ENCODE measurements at regions not wholly inside any gene's neighbourhood (a gene's known extent, or its start where the extent isn't known, plus 50 kb on each side); places are given as distances from the start of the nearest gene placed in this dataset.
"Not testable (repeated sequence)": the region's sequence is repeated elsewhere in the genome, so short reads cannot be mapped to it uniquely, and the experiment has no call there.

GRCh38 chr1:38670544-38671122 lies 188.9 kb downstream of the RRAGC start:
- no peak for DNase-seq (ENCODE audit: low spot score)

GRCh38 chr1:38667626-38668025 lies 191.9 kb downstream of the RRAGC start:
- no peak for DNase-seq (ENCODE audit: low spot score)

DNA sequence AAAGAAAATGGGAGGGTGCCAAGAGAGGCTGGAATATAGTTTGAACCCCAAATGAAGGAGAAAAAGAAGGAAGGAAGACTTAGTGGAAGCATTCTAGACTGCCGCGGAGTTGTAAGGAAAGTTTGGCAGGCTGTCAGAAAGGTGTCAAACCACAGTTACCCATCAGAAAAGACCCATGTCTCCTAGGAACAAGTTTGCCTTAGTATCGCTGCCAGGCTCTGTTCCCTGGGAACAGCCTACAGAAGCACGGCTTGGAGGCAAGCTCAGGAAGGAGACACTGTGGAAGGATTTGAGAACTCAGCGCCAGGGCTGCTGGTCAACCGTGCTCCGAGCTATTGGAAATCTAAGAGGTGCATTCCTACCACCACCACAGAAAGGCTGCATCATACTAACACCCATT lies 197.4 kb downstream of the RRAGC start:
- no peak for DNase-seq (ENCODE audit: low spot score)

DNA sequence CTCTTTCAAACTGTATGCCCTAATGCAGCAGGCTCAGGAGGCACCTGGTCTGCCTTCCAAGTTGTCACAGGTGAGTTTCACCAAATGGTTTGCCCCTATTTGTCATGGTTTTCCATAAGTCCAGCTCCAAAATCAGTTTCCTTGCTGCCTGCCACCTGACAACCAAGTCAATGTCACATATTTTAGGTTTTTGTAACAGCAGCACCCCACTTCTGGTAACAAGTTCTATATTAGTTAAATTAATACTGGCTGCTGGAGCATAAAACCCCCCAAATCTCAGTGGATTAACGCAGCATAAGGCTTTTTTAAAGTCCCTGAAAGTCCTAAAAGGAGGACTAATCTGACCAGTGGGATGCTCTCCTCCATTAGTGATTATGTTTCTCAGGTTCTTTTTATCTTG lies 200.7 kb downstream of the RRAGC start:
- DNase-seq (ENCODE audit: low spot score): no peak

GRCh38 chr1:38657873-38658272 lies 201.7 kb downstream of the RRAGC start:
- DNase-seq (ENCODE audit: low spot score): no peak

DNA sequence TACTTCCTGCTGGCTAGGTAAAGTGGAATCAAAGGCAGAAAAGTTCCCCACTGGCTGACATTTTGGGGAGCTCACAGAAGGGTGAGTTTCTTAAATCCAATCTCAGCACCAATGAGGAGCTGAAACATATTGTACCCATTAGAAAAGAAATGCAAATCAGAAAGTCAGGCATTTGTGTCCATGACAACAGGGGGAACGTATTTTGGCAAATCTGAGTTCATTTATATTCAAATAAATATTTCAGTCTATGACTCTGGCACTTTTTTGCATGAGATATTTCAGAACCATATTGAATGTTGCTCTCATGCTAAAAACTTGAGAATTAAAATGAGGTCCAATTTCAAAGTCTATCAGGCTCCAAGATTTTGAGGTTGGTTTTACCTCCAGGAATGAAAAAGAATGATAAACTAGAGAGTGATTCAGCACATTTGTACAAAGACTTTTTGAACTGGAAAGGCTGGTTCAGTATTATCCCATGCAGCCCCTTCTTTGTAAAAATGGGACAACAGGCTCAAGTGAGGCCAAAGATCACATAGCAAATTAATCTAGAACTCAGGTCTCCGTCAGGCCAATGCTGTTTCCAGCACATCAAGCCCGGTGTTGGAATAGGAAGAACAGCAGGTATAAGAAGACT lies 202.2 kb downstream of the RRAGC start:
- DNase-seq (ENCODE audit: low spot score): no peak

DNA sequence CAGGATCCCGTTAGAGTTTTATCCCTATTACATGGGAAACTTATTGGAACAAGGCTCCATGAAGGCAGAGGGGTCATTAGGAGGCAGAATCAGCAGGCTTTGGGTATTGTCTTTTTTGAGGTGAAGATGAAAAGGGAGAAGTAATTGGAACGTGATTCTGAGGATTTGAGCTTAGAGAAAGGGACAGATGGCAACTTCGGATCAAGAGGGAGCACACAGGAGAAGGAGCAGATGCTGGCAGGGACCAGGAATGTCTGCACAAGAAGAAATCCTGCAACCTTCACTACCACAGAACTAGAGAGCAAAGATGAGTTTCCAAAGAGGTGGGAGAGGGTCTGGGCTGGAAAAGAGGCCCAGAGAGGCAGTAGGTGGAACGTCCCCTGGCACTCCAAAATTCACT lies 202.8 kb downstream of the RRAGC start:
- DNase-seq (ENCODE audit: low spot score): no peak

DNA sequence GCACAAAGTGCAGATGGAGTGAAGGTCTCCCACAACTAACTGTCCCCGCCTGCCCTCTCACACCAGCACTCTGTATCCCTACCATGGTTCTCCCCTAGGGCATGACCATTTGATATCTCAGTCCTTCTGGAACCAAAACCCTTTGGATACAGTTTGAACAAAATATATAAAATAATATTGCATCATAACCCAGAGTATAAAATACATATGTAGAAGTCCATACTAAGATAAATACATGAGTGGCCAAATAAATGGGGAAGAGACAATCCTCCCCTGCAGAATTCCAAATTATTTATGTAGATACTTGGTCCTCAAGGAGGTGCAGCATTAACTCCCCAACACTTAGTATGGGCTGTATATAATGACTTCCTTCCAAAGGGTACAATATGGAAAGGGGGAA lies 207.4 kb downstream of the RRAGC start:
- no peak for DNase-seq (ENCODE audit: low spot score)

GRCh38 chr1:38651669-38652068 lies 207.9 kb downstream of the RRAGC start:
- DNase-seq (ENCODE audit: low spot score): no peak

DNA sequence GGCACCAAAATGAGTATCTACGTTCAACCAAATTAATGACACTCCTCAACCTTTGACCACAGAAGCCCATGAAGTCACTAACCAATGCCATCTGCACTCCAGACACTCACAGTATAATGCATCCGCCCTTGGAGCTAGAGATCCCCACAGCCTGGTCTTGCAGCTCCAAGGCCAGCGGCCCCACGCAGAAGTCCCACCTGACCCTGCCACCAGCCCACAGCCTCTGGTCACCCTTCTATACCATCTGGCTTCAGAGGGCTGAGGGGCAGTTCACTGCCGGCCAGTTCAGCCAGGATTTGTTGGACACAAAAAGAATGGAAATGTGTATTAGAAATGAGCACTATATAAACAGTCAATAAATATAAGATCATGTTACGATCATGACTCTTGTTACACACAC lies 211.2 kb downstream of the RRAGC start:
- DNase-seq (ENCODE audit: low spot score): no peak

GRCh38 chr1:38647341-38647740 lies 212.2 kb downstream of the RRAGC start:
- DNase-seq (ENCODE audit: low spot score): not testable (repeated sequence)

DNA sequence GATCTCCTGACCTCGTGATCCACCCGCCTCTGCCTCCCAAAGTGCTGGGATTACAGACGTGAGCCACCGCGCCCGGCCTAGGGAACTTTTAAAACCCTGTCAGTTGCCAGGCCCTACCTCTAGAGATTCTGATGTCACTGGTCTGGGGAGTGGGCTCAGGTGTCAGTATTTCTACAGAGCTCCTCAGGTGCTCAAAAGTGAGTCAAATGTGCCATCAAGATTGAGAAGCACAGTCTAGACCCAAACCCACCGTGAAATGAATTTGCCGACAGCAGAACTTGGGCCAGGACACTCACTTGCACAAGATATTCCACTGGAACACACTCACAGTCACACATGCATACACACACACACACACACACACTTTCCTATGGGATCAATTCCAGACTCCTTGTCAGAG lies 215.5 kb downstream of the RRAGC start:
- no peak for DNase-seq (ENCODE audit: low spot score)

DNA sequence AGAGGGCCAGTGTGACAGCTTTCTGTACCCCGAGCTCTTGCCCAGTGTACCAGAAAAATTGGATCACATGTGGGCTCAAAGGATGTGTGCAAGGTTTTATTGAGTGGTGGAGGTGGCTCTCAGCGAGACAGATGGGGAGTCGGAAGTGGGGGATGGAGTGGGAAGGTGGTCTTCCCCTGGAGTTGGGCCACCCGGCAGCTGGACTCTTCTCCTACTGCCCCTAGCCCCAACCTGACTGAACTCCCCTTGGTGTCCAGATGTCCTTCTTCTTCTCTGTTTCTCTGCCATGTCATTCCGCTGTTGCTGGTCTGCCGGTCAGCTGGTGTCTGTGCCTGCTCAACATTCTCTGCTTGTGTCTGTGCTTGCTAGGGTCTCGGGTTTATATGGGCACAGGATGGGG lies 217.9 kb downstream of the RRAGC start:
- DNase-seq (ENCODE audit: low spot score): no peak

DNA sequence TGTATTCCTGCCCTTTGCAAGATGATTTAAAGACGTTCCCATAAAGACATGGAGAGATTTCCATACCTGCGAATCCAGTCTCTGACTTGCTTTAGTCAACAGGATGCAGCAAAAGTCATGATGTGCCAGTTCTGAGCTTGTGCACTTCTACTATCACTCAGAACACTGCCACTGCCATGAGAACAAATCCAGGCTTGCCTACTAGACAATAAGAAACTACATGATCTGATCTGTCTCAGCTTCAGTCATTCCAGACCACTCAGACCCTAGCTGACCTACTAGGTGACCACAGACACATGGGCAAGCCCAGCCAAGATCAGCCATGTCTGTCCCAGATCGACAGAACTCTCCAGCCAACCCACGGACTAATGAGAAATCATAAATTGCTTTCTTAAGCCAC lies 219.2 kb downstream of the RRAGC start:
- no peak for DNase-seq (ENCODE audit: low spot score)

DNA sequence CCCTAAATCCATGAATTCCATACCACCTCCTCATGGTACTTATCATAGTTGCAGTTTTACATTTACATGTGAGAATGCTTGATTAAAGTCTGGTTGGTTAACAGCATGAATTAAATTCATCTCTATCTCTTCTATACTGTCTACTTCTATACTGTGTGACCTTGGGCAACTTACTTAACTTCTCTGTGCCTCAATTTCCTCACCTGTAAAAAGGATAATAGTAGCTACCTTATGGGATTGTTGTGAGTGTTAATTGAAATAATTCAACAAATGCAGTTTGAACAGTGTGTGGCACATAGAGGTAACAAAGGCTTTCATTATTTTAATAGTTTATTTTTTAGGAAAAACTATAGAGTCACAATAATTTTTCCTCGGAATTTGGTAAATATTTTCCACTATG lies 231.3 kb downstream of the RRAGC start:
- DNase-seq (ENCODE audit: low spot score): no peak

- DNase-seq (ENCODE audit: low spot score): no peak
These were observed 233.6 kb downstream of the RRAGC start for GRCh38 chr1:38625939-38626338.

- DNase-seq (ENCODE audit: low spot score): peak; percentile 14
These were observed 235.1 kb downstream of the RRAGC start for GRCh38 chr1:38624336-38625039.

- DNase-seq (ENCODE audit: low spot score): no peak
These were observed 236.0 kb downstream of the RRAGC start for GRCh38 chr1:38623529-38623928.

- no peak for DNase-seq (ENCODE audit: low spot score)
These were observed 237.4 kb downstream of the RRAGC start for GRCh38 chr1:38622197-38622596.

DNA sequence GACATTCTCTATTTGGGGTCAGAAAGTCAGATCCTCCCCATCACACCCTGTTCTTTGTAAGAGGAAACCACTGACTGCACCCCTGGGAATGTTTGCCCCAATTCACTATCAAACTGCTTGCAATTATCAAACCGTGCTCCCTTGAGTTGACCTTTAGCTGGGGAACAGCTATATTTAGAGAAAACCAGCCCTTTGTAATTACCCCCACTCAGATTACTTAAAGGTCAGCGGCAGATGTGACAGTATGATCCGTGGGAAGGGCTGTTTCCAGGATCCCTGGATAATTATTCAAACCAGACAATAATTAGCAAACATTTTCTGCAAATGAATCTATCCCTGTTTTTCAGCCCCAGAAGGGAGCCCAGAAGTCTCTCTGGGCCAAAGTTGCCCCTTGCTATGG lies 242.7 kb downstream of the RRAGC start:
- DNase-seq (ENCODE audit: low spot score): no peak

- no peak for DNase-seq (ENCODE audit: low spot score)
These were observed 243.9 kb downstream of the RRAGC start for GRCh38 chr1:38615680-38616079.

DNA sequence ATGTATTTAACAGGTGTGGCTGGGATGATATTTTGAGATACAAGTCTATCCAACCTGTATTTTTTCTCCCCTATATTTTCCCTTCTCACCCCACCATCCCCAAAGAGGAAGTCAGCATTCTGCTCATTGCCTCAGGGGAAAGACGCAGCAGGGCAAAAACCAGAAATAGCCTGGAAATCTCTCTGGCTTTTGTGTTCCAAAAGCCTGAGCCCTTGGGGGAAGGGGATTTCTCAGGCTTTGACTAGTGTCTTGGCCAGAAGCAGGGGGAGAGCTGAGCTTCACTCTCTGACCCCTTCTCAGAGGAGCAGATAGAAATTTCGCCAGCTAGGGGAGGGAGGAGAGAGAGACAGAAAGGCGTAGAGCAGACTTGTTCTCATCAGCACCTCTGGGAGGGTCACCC lies 244.7 kb downstream of the RRAGC start:
- DNase-seq (ENCODE audit: low spot score): peak; percentile 4

GRCh38 chr1:38613996-38614395 lies 245.6 kb downstream of the RRAGC start:
- no peak for DNase-seq (ENCODE audit: low spot score)

All from umbilical cord (tissue), 1 donor.